Testis (tissue), 2 donors: ENCODE measurements at regions not wholly inside any gene's neighbourhood (a gene's known extent, or its start where the extent isn't known, plus 50 kb on each side); places are given as distances from the start of the nearest gene placed in this dataset.

Experiments
- POLR2A ChIP-seq: fragments of 450-650 bp; IDR thresholded peaks from one replicate; pipeline ENCODE4 v1.6.1; 2017; ENCODE audit warnings: antibody characterized with exemption, mild to moderate bottlenecking, moderate library complexity
- TF ChIP-seq, protein P1 (sequence below), 3 experiments: fragments of 450-650 bp in 2 of 3; fragments of 200-600 bp in 1 of 3; sonication (generic) in 1 of 3; IDR thresholded peaks; one replicate each; pipeline ENCODE4 v1.5.1; 2016 to 2019; ENCODE audit warnings: antibody characterized with exemption in 3 of 3, mild to moderate bottlenecking in 2 of 3, moderate library complexity in 1 of 3

DNA sequence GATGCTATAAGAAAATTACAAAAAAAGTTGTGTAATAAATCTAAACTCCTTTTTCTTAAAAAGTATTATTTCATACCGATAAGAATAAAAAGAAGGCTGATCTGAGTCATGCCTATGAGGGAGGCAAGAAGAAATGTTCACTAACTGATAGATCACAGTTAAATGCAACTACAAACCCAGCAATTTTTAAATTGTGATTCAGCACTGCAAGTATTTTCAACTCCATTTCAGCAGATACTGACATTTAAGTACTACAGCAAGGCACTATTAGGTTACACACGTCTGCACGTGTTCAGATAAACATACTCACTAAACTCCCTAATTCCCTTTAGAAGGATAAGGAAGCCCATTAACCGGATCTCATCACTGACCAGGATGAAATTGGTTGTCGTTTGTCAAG is 213.3 kb upstream of the ZRANB2 start:
- TF ChIP-seq, protein P1, sequence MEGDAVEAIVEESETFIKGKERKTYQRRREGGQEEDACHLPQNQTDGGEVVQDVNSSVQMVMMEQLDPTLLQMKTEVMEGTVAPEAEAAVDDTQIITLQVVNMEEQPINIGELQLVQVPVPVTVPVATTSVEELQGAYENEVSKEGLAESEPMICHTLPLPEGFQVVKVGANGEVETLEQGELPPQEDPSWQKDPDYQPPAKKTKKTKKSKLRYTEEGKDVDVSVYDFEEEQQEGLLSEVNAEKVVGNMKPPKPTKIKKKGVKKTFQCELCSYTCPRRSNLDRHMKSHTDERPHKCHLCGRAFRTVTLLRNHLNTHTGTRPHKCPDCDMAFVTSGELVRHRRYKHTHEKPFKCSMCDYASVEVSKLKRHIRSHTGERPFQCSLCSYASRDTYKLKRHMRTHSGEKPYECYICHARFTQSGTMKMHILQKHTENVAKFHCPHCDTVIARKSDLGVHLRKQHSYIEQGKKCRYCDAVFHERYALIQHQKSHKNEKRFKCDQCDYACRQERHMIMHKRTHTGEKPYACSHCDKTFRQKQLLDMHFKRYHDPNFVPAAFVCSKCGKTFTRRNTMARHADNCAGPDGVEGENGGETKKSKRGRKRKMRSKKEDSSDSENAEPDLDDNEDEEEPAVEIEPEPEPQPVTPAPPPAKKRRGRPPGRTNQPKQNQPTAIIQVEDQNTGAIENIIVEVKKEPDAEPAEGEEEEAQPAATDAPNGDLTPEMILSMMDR (IDR thresholded peaks at IDR 0.05): no peak
- no peak for TF ChIP-seq POLR2A
